HG02973 (cell line): ENCODE measurements at regions not wholly inside any gene's neighbourhood (a gene's known extent, or its start where the extent isn't known, plus 50 kb on each side); places are given as distances from the start of the nearest gene placed in this dataset.

ENCODE experiments used
- ATAC-seq: cut with Tn5 transposase; IDR thresholded peaks from one replicate; pipeline ENCODE4 v1.9.1; 2021; ENCODE audit warnings: moderate library complexity; ENCODE audit not compliant: unreplicated experiment

GRCh38 chr3:28087591-28087990, 153.8 kb upstream of the CMC1 start:
- ATAC-seq = no peak

GRCh38 chr3:28088811-28089526, 152.4 kb upstream of the CMC1 start:
- ATAC-seq = no peak

- ATAC-seq = no peak
Observed at GRCh38 chr3:28089527-28089897, 151.9 kb upstream of the CMC1 start.

- no peak for ATAC-seq
Observed at GRCh38 chr3:28099296-28099695, 142.1 kb upstream of the CMC1 start.

GRCh38 chr3:28101705-28102104, 139.7 kb upstream of the CMC1 start:
- no peak for ATAC-seq

- ATAC-seq = no peak
Observed at GRCh38 chr3:28103861-28104260, 137.6 kb upstream of the CMC1 start.

- ATAC-seq = no peak
Observed at GRCh38 chr3:28104896-28105534, 136.4 kb upstream of the CMC1 start.

- no peak for ATAC-seq
Observed at GRCh38 chr3:28109829-28110228, 131.6 kb upstream of the CMC1 start.

- no peak for ATAC-seq
Observed at GRCh38 chr3:28110869-28111268, 130.6 kb upstream of the CMC1 start.

- ATAC-seq = no peak
Observed at GRCh38 chr3:28114893-28115292, 126.5 kb upstream of the CMC1 start.

GRCh38 chr3:28115316-28115715, 126.1 kb upstream of the CMC1 start:
- ATAC-seq = no peak

- ATAC-seq = no peak
Observed at GRCh38 chr3:28117598-28117997, 123.8 kb upstream of the CMC1 start.

- no peak for ATAC-seq
Observed at GRCh38 chr3:28118087-28118486, 123.3 kb upstream of the CMC1 start.

- no peak for ATAC-seq
Observed at GRCh38 chr3:28122227-28122626, 119.2 kb upstream of the CMC1 start.

- no peak for ATAC-seq
Observed at GRCh38 chr3:28124882-28125281, 116.5 kb upstream of the CMC1 start.

GRCh38 chr3:28125342-28125741, 116.1 kb upstream of the CMC1 start:
- no peak for ATAC-seq

- no peak for ATAC-seq
Observed at GRCh38 chr3:28130836-28131235, 110.6 kb upstream of the CMC1 start.

- ATAC-seq = no peak
Observed at GRCh38 chr3:28132941-28133340, 108.5 kb upstream of the CMC1 start.

GRCh38 chr3:28134198-28134597, 107.2 kb upstream of the CMC1 start:
- no peak for ATAC-seq

GRCh38 chr3:28134792-28135375, 106.5 kb upstream of the CMC1 start:
- no peak for ATAC-seq

GRCh38 chr3:28136607-28137216, 104.7 kb upstream of the CMC1 start:
- ATAC-seq = no peak

GRCh38 chr3:28138043-28138610, 103.3 kb upstream of the CMC1 start:
- no peak for ATAC-seq
